GM12865 (cell line): ENCODE measurements at regions not wholly inside any gene's neighbourhood (a gene's known extent, or its start where the extent isn't known, plus 50 kb on each side); places are given as distances from the start of the nearest gene placed in this dataset.

Experiments used
- DNase-seq: peaks from one replicate; pipeline ENCODE4 v3.0.0; 2010; ENCODE audit warnings: low read depth
- H3K4me3 ChIP-seq: 2 replicates; pipeline ENCODE4 v1.5.1; 2011; ENCODE audit warnings: mild to moderate bottlenecking, low read depth, low read length, control low read depth
- TF ChIP-seq, protein P1 (sequence below): IDR thresholded peaks from 2 replicates; pipeline ENCODE4 v1.5.1; 2011; ENCODE audit warnings: low read length, control low read depth, low read depth, inconsistent platforms; ENCODE audit not compliant: insufficient read depth; ENCODE audit errors: missing control alignments

DNA sequence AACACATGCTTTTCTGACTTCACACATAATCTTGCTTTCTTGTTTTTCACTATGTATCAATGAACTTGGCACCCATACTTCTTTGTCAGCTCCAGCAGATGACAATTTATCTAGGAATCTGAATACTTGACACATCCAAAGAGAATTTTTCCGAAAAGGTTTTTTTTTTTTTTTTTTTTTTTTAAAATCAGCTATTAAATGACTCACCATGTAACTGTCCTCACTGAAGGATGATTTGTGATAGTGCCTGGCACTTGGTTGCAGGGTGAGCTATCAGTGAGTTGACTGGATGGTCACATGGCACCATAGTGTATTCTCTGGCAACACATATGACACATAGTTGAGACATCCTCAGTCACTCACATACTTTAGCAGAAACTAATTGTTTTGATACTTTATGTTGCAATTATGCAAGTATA, 133.4 kb upstream of the E2F8 start:
- no peak for DNase-seq
- H3K4me3 ChIP-seq, result no peak overlapping the region
- TF ChIP-seq, protein P1, sequence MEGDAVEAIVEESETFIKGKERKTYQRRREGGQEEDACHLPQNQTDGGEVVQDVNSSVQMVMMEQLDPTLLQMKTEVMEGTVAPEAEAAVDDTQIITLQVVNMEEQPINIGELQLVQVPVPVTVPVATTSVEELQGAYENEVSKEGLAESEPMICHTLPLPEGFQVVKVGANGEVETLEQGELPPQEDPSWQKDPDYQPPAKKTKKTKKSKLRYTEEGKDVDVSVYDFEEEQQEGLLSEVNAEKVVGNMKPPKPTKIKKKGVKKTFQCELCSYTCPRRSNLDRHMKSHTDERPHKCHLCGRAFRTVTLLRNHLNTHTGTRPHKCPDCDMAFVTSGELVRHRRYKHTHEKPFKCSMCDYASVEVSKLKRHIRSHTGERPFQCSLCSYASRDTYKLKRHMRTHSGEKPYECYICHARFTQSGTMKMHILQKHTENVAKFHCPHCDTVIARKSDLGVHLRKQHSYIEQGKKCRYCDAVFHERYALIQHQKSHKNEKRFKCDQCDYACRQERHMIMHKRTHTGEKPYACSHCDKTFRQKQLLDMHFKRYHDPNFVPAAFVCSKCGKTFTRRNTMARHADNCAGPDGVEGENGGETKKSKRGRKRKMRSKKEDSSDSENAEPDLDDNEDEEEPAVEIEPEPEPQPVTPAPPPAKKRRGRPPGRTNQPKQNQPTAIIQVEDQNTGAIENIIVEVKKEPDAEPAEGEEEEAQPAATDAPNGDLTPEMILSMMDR, result no peak

DNA sequence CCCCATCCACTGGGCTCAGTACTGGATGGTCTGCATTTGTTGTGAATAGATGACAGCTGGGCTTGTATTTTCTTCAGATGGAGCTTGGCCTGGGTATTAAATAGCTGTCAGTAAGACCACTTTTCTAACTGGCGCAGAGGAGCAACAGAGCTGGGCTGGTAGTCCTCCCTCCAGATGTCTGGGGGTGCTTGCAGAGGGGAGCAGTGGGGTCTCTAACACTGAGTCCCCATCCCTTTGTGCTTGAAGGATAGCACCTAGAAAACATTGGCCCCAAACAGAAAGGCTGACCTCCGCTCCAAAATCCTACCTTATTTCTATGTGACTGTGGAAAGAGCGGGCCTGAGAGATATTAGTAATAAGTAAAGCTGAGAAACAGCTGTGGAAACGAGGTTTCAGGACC, 131.6 kb upstream of the E2F8 start:
- no peak for DNase-seq
- TF ChIP-seq, protein P1, result no peak
- H3K4me3 ChIP-seq, result no peak overlapping the region

DNA sequence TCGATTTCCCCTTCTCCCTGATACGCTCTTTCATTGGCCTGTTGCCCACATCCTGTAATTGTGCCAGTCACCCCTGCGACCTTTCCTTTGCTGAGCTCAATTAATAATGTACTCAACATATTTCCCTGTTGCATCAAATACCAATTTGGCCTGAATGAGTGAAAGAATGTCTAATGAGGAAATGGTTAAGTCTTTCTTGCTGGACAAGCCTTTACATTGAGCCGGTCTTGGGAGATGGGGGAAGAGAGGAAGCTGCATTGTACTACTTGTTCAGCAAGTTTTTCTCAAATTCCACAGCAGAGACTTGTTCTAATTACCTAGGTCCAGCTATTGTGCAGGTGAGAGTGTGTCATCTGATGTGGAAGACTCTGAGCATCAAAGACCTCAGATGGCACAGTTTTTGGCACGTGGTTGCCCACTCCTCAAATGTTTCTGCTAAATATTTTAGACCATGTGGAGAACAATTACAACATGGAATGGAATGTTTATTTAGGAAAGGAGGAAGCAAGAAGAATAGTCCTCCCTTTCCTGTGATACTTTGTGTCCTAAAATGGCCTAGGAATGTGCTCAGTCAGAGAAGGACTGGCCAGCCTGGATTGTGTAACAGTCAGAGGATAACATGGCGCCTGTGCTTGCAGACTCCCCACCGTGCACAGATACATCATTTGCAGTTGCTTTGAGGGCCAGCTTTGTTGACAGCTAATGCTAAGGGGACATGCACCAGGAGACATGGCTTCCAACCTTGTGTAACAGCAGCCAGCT, 129.5 kb upstream of the E2F8 start:
- TF ChIP-seq, protein P1, result no peak
- no peak overlapping the region for H3K4me3 ChIP-seq
- no peak for DNase-seq

DNA sequence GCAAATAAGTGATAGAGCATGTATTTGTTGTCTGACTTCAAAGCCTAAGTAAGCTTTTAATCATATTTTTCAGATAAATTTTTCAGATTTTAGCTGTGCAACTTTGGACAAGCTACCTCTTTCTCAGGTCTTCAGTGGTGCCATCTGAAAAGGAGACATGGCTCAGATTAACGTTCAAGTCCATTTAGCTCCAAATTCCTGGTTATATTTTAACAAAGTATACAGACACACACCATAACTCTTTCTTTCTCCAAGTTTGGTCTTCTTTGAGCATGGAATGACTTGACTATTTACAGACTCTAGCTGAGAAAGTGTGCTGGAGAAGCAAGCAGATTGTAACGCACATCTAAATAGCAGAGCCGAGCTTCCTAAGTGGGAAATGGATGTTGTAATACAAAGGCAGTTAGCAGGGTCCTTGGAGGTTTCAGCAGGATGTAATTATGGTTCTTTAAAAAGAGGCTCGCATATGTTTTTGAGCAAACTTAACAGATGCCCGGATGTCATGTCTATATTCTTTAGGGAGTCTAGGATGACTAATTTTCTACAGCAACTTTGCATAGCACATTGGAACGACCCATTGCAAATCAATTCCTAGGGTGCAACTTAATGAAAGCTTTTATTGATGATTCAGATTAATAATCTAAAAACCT, 128.1 kb upstream of the E2F8 start:
- no peak for DNase-seq
- no peak overlapping the region for H3K4me3 ChIP-seq
- TF ChIP-seq, protein P1, result no peak

DNA sequence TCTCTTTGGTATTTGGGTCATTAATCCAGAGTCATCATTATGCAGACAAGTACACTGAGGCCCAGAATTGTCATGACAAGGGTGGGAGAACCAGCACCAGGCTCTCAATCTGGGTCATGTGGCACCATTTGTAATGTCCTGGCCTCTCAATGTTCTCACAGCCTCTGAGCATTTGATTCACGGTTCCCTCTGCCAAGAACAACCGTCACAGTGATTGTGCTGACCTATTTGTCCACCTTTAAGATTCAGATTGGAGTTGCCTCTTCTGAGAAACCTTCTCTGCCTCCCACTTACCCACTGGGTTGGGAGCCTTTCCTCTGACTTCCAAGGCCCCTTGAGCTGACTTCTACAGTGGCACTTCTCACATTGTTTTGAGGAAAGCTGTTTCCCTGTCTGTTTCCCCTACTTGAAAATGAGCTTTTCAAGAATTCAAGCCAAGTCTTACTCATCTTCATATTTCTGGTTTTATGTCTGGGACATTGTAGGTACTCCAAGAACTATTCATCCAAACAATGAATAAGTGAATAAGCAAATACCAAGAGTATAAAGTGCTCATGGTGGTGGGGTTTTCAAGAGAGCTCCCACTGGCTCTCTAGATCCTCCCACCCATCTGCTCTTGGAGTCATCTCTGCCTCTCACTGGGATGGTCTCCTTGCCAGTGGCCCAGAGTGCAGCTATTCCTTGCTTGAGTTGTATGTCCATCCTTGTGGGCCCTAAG, 126.4 kb upstream of the E2F8 start:
- TF ChIP-seq, protein P1, result no peak
- DNase-seq, result no peak
- no peak overlapping the region for H3K4me3 ChIP-seq

DNA sequence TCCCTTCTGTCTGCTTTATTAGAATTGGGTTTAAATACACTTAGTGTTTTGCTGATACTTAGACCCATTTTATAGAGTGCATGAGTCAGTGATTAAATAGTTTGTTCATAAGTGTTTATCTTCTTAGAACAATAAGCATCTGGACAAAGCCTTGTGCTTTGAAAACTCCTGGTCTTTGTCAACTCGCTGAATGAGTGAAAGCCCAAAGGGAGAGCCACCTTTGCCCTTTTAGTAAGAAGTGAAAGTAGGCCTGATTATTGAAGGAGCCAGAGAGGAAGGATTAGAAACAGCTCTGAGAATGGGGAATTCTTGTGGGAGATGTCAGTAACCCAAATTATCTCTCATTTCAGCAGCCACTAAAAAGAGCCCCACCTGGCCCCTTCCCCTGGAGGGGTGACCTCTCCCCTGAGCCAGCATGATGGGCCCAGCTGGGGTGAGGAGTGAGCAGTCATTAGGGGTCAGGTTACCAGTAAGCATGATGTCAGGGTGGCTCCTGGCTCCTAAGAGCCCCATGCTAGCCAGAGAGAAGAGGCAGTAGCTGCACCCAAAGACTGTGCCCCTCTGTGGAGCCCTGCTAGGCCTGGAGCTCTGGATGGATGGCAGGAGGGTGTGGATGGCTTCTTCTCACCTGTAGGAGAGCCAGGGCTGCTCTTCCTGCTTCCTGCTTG, 125.1 kb upstream of the E2F8 start:
- H3K4me3 ChIP-seq, result no peak overlapping the region
- DNase-seq, result peak; percentile 23
- TF ChIP-seq, protein P1, result no peak
